ENCODE measurements at regions not wholly inside any gene's neighbourhood (a gene's known extent, or its start where the extent isn't known, plus 50 kb on each side); places are given as distances from the start of the nearest gene placed in this dataset.

- Histone ChIP-seq H3K36me3 (ENCODE audit: control insufficient read depth in 5 of 5, insufficient read depth in 5 of 5, low read length in 5 of 5) (no peaks in the 10 kb centered on the region), H3K4me1 (ENCODE audit: control insufficient read depth in 5 of 5, insufficient read depth in 5 of 5, low read length in 5 of 5) (no peaks in the 10 kb centered on the region), H3K9me3 (ENCODE audit: control insufficient read depth in 5 of 5, low read length in 5 of 5) (no peaks in the 10 kb centered on the region), H3K27me3 (ENCODE audit: control insufficient read depth in 5 of 5, insufficient read depth in 4 of 5, low read length in 5 of 5) (no peaks in the 10 kb centered on the region), H3K27ac (ENCODE audit: low read depth, low read length) (no peak overlapping the region), H3K4me3 (ENCODE audit: low read depth in 1 of 5, low read length in 5 of 5) (no peak overlapping the region), H3K9ac (ENCODE audit: low read length in 5 of 5) (no peak overlapping the region)
Measured at GRCh38 chr13:103147961-103148360, 81.7 kb upstream of the SLC10A2 start.

- Histone ChIP-seq H3K9ac (ENCODE audit: low read length in 5 of 5) (no peak overlapping the region), H3K4me1 (ENCODE audit: control insufficient read depth in 5 of 5, insufficient read depth in 5 of 5, low read length in 5 of 5) (no peaks in the 10 kb centered on the region), H3K36me3 (ENCODE audit: control insufficient read depth in 5 of 5, insufficient read depth in 5 of 5, low read length in 5 of 5) (no peaks in the 10 kb centered on the region), H3K4me3 (ENCODE audit: low read depth in 1 of 5, low read length in 5 of 5) (no peak overlapping the region), H3K27me3 (ENCODE audit: control insufficient read depth in 5 of 5, insufficient read depth in 4 of 5, low read length in 5 of 5) (no peaks in the 10 kb centered on the region), H3K27ac (ENCODE audit: low read depth, low read length) (no peak overlapping the region), H3K9me3 (ENCODE audit: control insufficient read depth in 5 of 5, low read length in 5 of 5) (no peaks in the 10 kb centered on the region)
Measured at GRCh38 chr13:103145442-103145841, 79.2 kb upstream of the SLC10A2 start.

- H3K9me3 ChIP-seq (ENCODE audit: control insufficient read depth in 5 of 5, low read length in 5 of 5) = no peaks in the 10 kb centered on the region
- no peak overlapping the region for H3K27ac ChIP-seq (ENCODE audit: low read depth, low read length)
- no peak overlapping the region for H3K9ac ChIP-seq (ENCODE audit: low read length in 5 of 5)
- no peaks in the 10 kb centered on the region for H3K27me3 ChIP-seq (ENCODE audit: control insufficient read depth in 5 of 5, insufficient read depth in 4 of 5, low read length in 5 of 5)
- H3K4me3 ChIP-seq (ENCODE audit: low read depth in 1 of 5, low read length in 5 of 5) = no peak overlapping the region
- no peaks in the 10 kb centered on the region for H3K4me1 ChIP-seq (ENCODE audit: control insufficient read depth in 5 of 5, insufficient read depth in 5 of 5, low read length in 5 of 5)
- H3K36me3 ChIP-seq (ENCODE audit: control insufficient read depth in 5 of 5, insufficient read depth in 5 of 5, low read length in 5 of 5) = no peaks in the 10 kb centered on the region
Measured at GRCh38 chr13:103143432-103143831, 77.2 kb upstream of the SLC10A2 start.

GRCh38 chr13:103142151-103142550, 75.9 kb upstream of the SLC10A2 start:
- H3K4me3 ChIP-seq (ENCODE audit: low read depth in 1 of 5, low read length in 5 of 5) = no peak overlapping the region
- no peak overlapping the region for H3K27ac ChIP-seq (ENCODE audit: low read depth, low read length)
- H3K4me1 ChIP-seq (ENCODE audit: control insufficient read depth in 5 of 5, insufficient read depth in 5 of 5, low read length in 5 of 5) = no peaks in the 10 kb centered on the region
- no peaks in the 10 kb centered on the region for H3K9me3 ChIP-seq (ENCODE audit: control insufficient read depth in 5 of 5, low read length in 5 of 5)
- no peaks in the 10 kb centered on the region for H3K27me3 ChIP-seq (ENCODE audit: control insufficient read depth in 5 of 5, insufficient read depth in 4 of 5, low read length in 5 of 5)
- no peak overlapping the region for H3K9ac ChIP-seq (ENCODE audit: low read length in 5 of 5)
- H3K36me3 ChIP-seq (ENCODE audit: control insufficient read depth in 5 of 5, insufficient read depth in 5 of 5, low read length in 5 of 5) = no peaks in the 10 kb centered on the region

- H3K9ac ChIP-seq (ENCODE audit: low read length in 5 of 5) = no peak overlapping the region
- H3K4me1 ChIP-seq (ENCODE audit: control insufficient read depth in 5 of 5, insufficient read depth in 5 of 5, low read length in 5 of 5) = no peaks in the 10 kb centered on the region
- H3K36me3 ChIP-seq (ENCODE audit: control insufficient read depth in 5 of 5, insufficient read depth in 5 of 5, low read length in 5 of 5) = no peaks in the 10 kb centered on the region
- H3K27me3 ChIP-seq (ENCODE audit: control insufficient read depth in 5 of 5, insufficient read depth in 4 of 5, low read length in 5 of 5) = no peaks in the 10 kb centered on the region
- no peak overlapping the region for H3K4me3 ChIP-seq (ENCODE audit: low read depth in 1 of 5, low read length in 5 of 5)
- H3K27ac ChIP-seq (ENCODE audit: low read depth, low read length) = no peak overlapping the region
- H3K9me3 ChIP-seq (ENCODE audit: control insufficient read depth in 5 of 5, low read length in 5 of 5) = peaks cover 0 to 2% (median 0%) of the 10 kb centered on the region in 5 donors
Measured at GRCh38 chr13:103140001-103140671, 73.9 kb upstream of the SLC10A2 start.

GRCh38 chr13:103134271-103134670, 68.1 kb upstream of the SLC10A2 start:
- no peaks in the 10 kb centered on the region for H3K4me1 ChIP-seq (ENCODE audit: control insufficient read depth in 5 of 5, insufficient read depth in 5 of 5, low read length in 5 of 5)
- no peaks in the 10 kb centered on the region for H3K27me3 ChIP-seq (ENCODE audit: control insufficient read depth in 5 of 5, insufficient read depth in 4 of 5, low read length in 5 of 5)
- no peaks in the 10 kb centered on the region for H3K36me3 ChIP-seq (ENCODE audit: control insufficient read depth in 5 of 5, insufficient read depth in 5 of 5, low read length in 5 of 5)
- no peak overlapping the region for H3K4me3 ChIP-seq (ENCODE audit: low read depth in 1 of 5, low read length in 5 of 5)
- peaks cover 0 to 2% (median 0%) of the 10 kb centered on the region in 5 donors for H3K9me3 ChIP-seq (ENCODE audit: control insufficient read depth in 5 of 5, low read length in 5 of 5)
- no peak overlapping the region for H3K27ac ChIP-seq (ENCODE audit: low read depth, low read length)
- H3K9ac ChIP-seq (ENCODE audit: low read length in 5 of 5) = no peak overlapping the region

- Histone ChIP-seq H3K9me3 (ENCODE audit: control insufficient read depth in 5 of 5, low read length in 5 of 5) (peaks cover 0 to 2% (median 0%) of the 10 kb centered on the region in 5 donors), H3K4me1 (ENCODE audit: control insufficient read depth in 5 of 5, insufficient read depth in 5 of 5, low read length in 5 of 5) (no peaks in the 10 kb centered on the region), H3K36me3 (ENCODE audit: control insufficient read depth in 5 of 5, insufficient read depth in 5 of 5, low read length in 5 of 5) (no peaks in the 10 kb centered on the region), H3K27me3 (ENCODE audit: control insufficient read depth in 5 of 5, insufficient read depth in 4 of 5, low read length in 5 of 5) (no peaks in the 10 kb centered on the region), H3K4me3 (ENCODE audit: low read depth in 1 of 5, low read length in 5 of 5) (no peak overlapping the region), H3K27ac (ENCODE audit: low read depth, low read length) (no peak overlapping the region), H3K9ac (ENCODE audit: low read length in 5 of 5) (no peak overlapping the region)
Measured at GRCh38 chr13:103133556-103133955, 67.3 kb upstream of the SLC10A2 start.

- no peaks in the 10 kb centered on the region for H3K9me3 ChIP-seq (ENCODE audit: control insufficient read depth in 5 of 5, low read length in 5 of 5)
- H3K4me3 ChIP-seq (ENCODE audit: low read depth in 1 of 5, low read length in 5 of 5) = no peak overlapping the region
- no peaks in the 10 kb centered on the region for H3K36me3 ChIP-seq (ENCODE audit: control insufficient read depth in 5 of 5, insufficient read depth in 5 of 5, low read length in 5 of 5)
- H3K27ac ChIP-seq (ENCODE audit: low read depth, low read length) = no peak overlapping the region
- H3K27me3 ChIP-seq (ENCODE audit: control insufficient read depth in 5 of 5, insufficient read depth in 4 of 5, low read length in 5 of 5) = no peaks in the 10 kb centered on the region
- no peak overlapping the region for H3K9ac ChIP-seq (ENCODE audit: low read length in 5 of 5)
- no peaks in the 10 kb centered on the region for H3K4me1 ChIP-seq (ENCODE audit: control insufficient read depth in 5 of 5, insufficient read depth in 5 of 5, low read length in 5 of 5)
Measured at GRCh38 chr13:103130681-103131210, 64.5 kb upstream of the SLC10A2 start.

GRCh38 chr13:103130146-103130545, 63.9 kb upstream of the SLC10A2 start:
- Histone ChIP-seq H3K4me3 (ENCODE audit: low read depth in 1 of 5, low read length in 5 of 5) (no peak overlapping the region), H3K36me3 (ENCODE audit: control insufficient read depth in 5 of 5, insufficient read depth in 5 of 5, low read length in 5 of 5) (no peaks in the 10 kb centered on the region), H3K27me3 (ENCODE audit: control insufficient read depth in 5 of 5, insufficient read depth in 4 of 5, low read length in 5 of 5) (no peaks in the 10 kb centered on the region), H3K9me3 (ENCODE audit: control insufficient read depth in 5 of 5, low read length in 5 of 5) (no peaks in the 10 kb centered on the region), H3K9ac (ENCODE audit: low read length in 5 of 5) (no peak overlapping the region), H3K4me1 (ENCODE audit: control insufficient read depth in 5 of 5, insufficient read depth in 5 of 5, low read length in 5 of 5) (no peaks in the 10 kb centered on the region), H3K27ac (ENCODE audit: low read depth, low read length) (no peak overlapping the region)

Data from subcutaneous abdominal adipose tissue (tissue), 5 donors.